Limb (tissue), 2 donors: ENCODE measurements at regions not wholly inside any gene's neighbourhood (a gene's known extent, or its start where the extent isn't known, plus 50 kb on each side); places are given as distances from the start of the nearest gene placed in this dataset.

ENCODE experiments used
- DNase-seq, 2 donors: peaks; one replicate each; pipeline ENCODE4 v3.0.0-alpha.2; 2016; ENCODE audit errors: extremely low spot score in 2 of 2

DNA sequence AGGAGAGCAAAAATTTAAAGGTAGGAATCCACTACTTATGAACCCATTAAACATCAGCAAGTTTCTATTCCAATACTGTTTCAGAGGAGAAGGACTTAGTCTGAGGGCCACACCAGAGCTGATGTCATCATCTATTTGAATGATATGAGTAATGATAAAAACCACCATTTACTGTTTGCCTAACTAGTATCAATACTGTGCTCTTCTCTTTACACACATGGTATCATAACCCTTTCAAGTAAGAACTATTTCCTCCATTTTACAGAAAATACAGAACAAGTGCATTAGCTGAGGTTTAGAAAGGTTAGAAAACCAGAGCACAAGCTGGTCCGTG lies 651.3 kb upstream of the KIRREL3 start:
- no peak for DNase-seq

DNA sequence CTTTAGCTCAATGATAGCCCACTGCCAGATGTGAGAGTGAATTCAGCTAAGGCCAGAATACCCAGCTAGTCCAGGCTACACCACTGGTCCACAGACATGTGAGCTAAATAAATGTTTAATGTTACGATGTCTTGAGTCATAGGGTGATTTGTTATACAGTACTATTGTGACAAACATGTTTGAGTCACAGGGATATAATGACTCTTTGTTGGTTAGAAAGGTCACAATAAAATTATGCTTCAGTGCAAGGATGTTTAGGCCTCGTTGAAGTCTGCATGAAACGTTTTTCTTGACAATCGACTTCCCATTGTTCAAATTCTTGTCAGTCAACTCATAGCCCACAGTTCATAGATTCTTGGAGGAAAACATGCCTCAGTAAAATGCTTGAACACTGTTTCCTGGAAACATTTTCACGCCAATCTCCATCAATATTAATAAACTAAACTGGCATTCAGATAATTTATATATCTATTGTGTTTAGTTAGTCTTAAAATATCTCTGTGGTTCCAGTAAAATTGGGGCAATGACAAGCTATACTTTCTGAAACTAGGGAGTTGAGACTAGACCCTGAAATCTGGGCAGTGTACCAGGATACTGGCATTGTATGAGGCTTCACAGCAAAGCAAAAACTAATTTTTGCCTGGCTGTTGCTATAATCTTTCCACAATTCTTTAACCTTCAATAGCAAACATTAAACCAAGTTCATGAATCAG lies 650.8 kb upstream of the KIRREL3 start:
- no peak for DNase-seq

DNA sequence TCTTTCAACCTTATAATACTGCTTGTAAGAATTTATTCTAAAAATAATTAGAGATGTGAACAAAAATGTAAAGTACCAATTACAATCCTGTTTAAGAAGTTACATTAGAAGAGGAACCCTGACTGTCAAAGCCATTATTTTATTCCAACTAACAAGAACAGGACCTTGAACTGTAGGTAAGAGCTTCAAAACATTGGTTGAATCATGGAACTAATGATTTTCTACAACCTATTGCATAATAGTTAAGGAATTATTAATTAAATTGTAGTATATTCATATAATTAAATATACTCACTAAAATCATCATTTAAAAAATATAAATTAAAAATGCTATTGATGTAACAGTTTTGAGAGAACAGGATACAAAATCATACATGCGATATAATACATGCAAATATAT lies 649.4 kb upstream of the KIRREL3 start:
- DNase-seq: no peak

DNA sequence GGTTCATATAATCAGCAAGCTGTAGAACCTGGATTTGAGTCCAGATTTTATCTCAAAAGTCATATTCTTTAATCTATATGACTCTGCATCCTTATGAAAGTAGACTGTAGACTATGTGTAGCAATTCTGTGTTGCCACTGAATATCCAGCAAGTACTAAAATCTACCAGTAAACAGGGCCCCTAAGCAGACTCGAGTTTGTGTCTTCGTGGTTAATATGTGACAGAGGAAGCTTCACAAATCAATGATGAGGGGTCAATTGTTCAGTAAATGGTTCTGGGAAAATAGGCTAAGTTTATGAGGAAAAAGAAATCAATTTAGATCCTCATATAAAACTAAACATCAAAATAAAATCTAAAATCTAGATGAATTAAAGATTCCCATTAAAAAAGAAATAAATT lies 648.5 kb upstream of the KIRREL3 start:
- no peak for DNase-seq

DNA sequence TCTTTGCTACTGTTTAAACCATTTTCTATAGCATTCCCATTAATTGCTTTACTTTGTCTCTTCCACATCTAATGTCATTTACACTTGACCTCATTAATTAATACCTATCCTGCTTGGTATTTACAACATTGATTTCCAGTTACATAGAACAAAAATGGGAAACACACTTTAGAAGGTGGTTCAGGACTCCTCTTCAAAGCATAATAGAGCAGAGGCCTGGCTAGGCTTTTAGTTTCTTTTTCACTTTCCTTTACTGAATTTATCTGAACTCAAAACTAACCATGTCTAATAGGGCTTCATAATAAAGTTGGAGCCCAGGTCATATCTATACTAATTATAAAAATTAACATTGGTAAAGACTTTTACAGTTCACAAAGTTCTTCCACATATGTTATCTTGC lies 648.0 kb upstream of the KIRREL3 start:
- no peak for DNase-seq

DNA sequence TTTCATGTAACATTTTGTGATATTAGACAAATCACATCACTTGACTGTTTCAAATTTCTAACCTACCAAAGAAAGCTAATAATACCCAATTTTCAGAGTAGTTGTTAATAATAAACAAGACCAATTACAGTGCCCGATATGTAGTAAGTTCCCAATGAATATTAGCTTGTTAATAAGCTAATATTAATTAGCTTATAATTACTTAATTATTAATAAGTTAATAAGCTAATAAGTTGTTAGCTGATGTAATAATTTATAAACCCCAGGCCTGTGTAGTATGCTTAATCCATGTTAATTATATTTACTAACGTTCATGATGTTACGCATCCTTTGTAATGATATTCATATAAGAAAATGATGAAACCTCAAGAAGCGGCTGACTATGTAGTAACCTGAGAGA lies 643.8 kb upstream of the KIRREL3 start:
- no peak for DNase-seq

DNA sequence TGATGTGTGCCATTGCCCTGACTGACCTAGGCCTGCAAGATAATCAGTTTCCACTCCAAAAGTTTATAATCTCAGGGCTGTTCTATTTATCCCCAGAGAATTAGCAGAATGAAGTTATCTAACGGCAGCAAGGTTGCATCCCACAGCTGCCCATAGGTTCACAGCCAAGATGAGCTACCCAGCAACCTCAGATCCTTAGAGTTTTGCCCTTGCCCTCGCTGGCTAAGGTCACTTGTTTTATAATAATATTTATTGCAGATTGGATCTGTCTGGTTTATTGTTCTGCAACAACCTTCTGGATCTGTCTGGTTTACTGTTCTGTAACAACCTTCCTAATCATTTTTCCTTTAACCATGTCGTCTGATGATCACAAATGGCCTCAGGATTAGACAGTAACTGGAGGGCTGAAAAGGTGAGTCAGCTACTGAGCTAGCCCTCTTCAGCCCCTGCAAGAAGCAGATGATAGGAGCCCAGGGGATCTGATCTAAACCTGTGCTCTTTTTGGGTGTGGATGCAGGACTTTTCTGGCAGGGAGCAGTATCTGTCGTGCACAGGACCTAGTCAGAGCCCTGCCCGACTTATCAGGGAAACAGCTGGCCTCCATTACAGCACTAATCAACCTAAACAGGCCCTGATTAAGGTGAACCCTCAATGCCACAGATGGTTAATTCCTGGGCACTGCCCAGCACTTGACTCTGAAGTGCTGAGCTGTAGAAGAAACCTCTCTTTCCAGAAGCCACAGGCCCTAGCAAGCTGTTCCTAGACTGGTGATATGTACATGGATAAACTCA lies 642.9 kb upstream of the KIRREL3 start:
- DNase-seq: no peak

DNA sequence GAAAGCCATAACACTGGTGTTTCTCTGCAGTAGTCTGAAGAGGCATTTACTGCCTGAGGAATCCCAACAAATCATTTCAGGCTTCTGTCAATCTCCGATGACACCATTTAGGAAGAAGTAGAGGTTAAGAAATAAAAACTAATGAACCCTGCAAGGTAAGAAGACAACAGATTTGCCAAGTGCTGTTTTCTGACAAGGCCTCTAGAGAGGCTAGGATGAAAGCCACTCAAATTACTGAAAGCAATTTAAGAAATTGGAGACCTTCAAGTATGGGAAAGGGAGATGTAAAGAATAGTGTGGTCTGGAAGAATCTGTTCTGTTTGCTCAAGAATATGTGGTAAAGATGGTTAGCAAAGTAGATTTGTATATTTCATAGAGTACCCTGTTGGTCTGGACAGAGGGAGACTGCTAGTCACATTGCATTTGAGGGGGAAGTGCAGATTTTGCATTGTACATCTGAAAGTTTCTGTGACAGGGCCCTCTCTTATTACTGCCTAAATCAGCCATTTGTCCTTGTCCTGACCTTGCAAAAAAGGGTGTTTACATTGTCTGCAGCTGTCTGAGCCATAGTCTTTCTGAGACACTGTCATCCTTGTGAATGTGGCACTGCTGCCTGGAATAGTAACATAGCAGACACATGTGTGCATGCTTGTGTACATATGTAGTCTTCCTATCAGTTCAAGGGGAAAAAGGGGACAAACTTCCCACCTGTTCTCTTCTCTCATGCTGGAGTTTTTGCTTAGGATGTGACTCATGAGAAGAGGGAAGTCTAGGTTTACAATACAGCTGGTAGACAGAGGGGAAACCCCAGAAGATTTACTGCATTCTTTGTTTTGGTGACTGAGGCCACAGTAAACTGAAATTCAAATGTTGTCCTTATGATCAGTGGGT lies 640.2 kb upstream of the KIRREL3 start:
- peak in 1 of 2 donors; percentile 53 for DNase-seq

DNA sequence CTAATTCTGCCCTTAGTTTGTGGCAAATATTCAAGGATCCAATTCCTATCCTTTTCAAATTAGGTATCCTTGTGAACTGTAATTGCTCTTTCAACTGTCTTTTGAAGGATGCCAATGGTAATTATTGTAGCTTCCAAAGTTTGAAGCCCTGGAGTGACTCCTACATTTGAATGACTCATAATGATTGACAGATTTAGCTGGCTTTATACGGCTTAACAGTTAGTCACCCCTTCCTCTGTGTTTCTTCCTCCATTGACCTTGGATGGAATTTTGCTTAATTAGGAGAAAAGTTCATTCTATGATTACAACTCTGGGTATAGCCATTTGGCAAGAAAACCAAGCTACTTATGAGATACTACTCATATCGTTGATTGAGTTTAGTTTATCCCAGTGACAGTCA lies 639.3 kb upstream of the KIRREL3 start:
- no peak for DNase-seq

DNA sequence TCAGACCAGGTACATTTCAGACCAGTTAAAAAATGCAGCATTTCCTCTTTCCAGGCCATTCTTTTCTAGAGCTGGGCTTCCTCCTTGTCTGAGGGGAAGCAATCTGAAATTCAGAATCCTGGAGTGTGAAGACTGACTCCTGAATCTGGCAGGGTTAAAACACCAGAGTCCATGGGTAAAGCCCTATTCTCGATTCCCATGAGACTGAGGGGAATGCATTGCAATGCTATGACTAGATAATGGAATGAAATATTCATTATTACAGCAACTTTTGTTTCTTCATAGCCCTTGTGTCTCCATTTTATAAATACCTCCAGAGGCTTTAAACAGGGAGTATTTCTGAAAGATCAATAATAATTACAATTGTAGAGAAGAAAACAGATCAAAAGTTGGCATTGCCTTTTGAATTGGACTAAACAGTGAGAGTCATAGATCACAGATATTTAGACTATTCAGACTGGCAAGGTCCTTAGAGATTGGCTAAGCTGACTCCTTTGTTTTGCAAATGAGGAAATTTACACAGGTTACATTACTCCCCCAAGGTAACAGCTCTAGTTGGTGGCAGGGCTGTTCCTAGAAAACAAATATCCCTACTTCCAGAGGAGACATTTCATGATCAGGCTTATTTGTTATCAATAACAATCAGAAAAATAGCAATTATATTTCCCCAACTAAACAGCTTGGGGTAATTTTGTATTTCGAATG lies 632.6 kb upstream of the KIRREL3 start:
- no peak for DNase-seq

DNA sequence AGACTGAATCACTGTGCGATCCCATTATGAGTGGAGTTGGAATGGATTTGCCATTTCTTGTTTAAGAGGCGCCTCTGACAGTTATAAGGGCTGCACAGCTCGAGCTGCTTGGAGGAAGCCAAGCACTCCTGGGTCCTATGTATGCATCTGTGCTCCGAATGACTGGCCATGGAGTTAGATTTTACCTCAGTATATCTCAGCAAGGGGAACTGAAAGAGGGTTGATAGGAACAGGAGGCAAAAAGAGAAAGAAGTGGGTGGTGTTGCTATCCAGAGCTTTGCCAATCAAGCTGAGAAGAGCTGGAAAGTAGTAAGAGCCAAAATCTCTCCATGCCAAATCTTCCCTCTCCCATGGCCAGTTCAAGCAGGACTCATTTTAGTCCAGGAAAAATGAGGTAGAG lies 632.0 kb upstream of the KIRREL3 start:
- DNase-seq: no peak

DNA sequence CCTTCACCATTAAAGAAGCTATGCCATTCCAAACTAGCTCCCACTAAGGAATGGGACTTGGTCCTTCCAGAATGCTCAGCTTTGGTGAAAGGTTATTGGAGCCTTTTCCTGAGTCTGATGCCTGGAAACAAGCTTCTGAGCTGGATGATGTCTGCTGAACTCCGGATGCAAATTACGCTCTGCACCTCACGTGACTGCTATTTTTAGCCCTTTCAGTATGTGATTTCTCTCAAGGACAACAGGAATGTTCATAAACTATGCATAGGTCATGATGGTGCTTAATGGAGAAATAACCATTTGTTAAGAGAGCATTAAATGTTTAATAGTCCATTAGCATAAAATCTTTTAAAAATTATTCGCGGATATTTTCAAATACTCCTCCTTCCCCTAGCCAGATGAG lies 631.4 kb upstream of the KIRREL3 start:
- no peak for DNase-seq

DNA sequence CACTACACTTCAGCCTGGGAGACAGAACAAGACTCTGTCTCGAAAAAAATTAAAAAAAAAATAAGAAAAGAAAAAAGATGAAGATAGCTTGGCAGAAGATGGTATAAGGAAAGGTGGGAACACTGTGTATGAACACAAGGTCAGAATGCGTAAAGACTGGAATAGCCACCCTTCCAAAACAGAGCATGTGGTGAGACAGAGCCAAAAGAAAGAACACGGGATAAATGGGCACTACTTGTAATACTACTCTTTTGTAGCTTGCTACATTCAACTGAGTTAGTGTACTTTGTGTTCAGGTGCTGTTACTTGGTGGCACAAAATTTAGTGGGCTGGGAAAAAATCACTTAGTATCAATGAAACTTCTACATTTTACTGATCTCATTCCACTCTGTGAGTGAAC lies 628.6 kb upstream of the KIRREL3 start:
- DNase-seq: no peak

DNA sequence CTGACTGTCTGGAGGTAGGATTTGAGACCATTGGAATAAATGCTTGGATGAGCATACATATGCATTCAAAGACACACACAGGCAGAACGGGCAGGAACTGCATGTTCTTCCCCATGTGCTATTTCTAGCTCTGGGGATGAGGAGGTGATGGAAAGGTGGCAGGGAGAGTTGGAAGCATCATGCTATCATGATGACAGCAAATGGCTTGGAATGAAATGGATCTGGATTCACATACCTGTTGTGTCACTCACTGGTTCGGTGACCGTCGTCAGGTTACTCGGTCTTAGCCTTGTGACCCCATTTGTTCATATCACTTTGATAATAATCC lies 627.9 kb upstream of the KIRREL3 start:
- DNase-seq: no peak

DNA sequence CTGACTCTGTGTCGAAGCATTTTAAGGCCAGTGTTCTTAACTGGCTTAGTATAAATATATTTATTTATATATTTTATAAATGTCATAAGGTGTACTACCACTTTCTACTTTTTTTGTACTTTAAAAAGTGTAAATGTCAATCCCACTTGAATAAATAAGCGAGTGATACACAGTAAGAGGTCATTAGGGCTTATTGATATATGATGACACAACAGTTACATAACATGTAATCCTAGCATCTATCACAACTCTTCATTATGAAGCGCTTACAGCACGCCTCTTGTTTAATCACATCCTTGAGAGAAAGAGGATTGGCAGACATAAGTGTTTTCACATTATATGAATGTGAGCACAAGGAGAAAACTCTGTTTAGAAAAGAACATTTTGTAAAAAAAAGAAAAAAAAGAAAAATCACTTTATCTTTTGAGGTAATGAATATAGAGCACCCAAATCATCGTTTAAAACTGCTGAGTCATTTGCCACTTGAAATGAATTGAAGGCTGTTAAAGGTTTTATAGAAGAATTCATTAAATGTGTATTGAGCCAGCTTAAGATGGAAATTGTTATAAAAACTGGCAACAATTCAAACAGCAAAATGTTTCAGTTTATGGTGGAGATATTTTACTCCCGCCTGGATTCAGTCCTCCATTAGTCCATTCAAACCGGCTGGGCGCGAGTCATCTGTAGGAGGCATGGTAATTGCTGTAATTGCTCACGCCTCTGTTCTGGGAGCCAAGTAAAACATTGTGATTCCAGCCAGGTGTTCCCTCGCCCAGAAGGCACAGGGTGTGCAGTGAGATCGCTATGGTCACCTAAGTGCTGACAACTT lies 627.3 kb upstream of the KIRREL3 start:
- DNase-seq: peak in 1 of 2 donors; percentile 30

DNA sequence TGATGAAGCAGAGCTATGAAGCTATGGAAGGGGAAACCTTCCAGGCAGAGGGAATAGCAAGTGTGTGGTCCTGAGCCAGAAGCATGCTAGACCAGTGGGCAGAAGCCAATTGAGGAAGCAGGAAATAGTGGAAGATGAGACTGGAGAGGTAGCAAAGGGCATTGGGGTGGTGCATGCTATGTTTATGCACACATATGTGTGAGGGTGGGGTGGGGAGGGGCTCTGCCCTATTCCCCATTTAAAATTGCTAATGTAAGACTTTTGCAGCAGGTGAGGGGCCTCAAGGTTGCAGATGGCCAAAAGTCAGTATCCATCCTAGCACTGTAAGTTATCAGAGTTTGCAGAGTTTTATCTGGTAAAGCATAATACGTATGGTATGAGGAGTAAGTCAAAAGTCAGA lies 626.6 kb upstream of the KIRREL3 start:
- no peak for DNase-seq

DNA sequence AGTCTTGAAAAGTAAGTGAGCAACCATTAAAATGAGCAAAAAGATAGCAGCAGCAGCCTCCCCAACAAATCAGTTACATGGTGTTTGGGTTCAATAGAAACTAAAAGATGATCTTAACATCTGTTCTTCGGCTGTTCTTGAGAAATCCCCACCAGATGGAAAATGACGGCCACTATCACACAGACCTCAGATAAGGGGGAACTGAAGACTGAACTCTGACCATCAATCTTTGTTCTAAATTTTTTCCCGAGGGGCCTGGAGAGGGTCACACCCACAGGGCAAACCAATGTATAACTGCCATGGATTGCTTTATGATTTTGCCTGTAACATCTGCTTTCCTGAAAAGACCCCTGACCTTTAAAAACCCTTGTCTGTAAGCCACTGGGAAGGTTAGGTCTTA lies 624.8 kb upstream of the KIRREL3 start:
- no peak for DNase-seq

DNA sequence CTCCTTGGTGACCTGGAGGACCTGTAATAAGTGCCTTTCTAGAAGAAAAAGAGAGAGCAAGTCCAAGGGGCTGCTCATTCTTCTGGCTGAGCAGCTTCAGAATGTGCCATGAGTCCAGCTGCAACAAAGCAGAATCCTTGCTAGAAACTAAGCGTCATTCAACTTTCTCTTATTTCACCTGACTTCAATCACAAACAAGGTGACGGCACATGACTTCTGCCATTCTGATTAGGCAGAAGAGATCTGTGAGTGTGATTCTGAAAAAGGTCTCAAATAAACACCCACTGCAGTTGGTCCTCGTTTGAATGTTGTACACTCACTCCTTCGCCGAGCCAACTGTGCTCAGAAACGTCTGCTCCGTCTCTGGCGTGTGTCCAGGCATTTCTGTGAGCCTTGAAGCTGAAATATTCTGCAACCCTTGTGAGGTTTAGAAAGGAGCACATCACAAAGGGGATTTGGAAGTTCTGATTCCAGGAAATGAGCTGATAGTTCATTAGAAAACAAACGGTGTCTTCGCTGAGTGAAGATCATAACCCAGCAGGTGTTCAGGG lies 623.8 kb upstream of the KIRREL3 start:
- peak; percentile 36 to 55 for DNase-seq

DNA sequence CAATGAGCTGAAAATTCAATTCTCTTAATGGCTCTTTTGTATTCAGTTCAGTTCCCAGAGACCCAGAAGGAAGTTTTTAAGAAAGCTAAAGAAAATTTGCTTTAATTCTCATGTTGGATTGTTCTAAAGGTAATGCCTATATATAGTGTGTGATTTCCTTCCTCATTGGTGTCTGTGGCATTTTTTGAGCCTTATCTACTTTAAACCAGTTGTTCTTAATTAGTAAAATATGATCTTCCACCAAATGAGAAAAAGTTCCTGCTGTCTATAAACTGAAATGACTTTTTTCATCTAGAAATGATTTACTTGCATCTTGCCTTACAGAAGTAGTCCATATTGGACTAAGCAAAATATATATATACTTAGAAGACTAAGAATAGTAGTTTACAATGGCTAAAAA lies 622.1 kb upstream of the KIRREL3 start:
- no peak for DNase-seq

DNA sequence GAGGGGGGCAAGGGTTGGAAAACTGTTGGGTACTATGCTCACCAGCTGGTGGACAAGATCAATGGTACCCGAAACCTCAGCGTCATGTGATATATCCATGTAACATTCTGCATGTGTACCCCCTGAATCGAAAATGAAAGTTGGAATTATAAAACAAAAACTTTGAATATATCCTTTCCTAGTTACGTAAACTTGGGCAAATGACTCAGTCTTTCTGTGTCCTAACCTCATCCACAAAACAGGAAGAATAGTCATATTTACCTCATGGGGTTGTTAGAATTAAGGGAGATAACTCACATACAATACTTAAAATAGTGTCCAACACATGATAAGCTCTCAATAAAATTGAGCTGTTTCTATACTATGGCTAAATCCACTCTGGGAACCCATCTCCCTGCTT lies 620.1 kb upstream of the KIRREL3 start:
- DNase-seq: no peak

DNA sequence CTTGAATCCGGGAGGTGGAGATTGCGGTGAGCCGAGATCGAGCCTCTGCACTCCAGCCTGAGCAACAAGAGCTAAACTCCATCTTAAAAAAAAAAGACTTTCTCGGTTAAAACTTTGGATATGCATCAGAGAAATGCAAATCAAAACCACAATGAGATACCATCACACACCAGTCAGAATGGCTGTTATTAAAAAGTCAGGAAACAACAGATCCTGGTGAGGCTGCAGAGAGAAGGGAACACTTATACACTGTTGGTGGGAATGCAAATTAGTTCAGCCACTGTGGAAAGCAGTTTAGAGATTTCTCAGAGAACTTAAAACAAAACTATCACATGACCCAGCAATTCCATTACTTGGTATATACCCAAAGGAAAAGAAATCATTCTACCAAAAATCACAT lies 619.4 kb upstream of the KIRREL3 start:
- DNase-seq: no peak
